Mesenchymal stem cell (in vitro differentiated cells and primary cell): ENCODE measurements at regions not wholly inside any gene's neighbourhood (a gene's known extent, or its start where the extent isn't known, plus 50 kb on each side); places are given as distances from the start of the nearest gene placed in this dataset.

ENCODE experiments used
- DNase-seq: peaks from one replicate; pipeline ENCODE4 v3.0.0-alpha.2; 2013
- H2AFZ ChIP-seq: one replicate; pipeline ENCODE4 v1.6.1; 2013; ENCODE audit warnings: low read depth, mild to moderate bottlenecking, control low read depth, inconsistent platforms, low read length, moderate library complexity
- H2AK5ac ChIP-seq: 2 replicates; pipeline ENCODE4 v1.6.1; 2013; ENCODE audit warnings: low read length, moderate library complexity, mild to moderate bottlenecking, inconsistent platforms; ENCODE audit not compliant: severe bottlenecking
- H2BK120ac ChIP-seq: one replicate; pipeline ENCODE4 v1.6.1; 2013; ENCODE audit warnings: low read depth, mild to moderate bottlenecking, inconsistent platforms, low read length, moderate library complexity
- H2BK12ac ChIP-seq, 2 experiments: one replicate each; pipeline ENCODE4 v1.6.1; 2013; ENCODE audit warnings: inconsistent platforms in 2 of 2, low read length in 2 of 2, mild to moderate bottlenecking in 2 of 2, moderate library complexity in 2 of 2, control low read depth in 1 of 2
- H2BK15ac ChIP-seq: one replicate; pipeline ENCODE4 v1.6.1; 2013; ENCODE audit warnings: mild to moderate bottlenecking, low read depth, inconsistent platforms; ENCODE audit not compliant: poor library complexity, severe bottlenecking
- H2BK5ac ChIP-seq: 2 replicates; pipeline ENCODE4 v1.6.1; 2013; ENCODE audit warnings: low read depth, mild to moderate bottlenecking, low read length, control low read depth, inconsistent platforms; ENCODE audit not compliant: poor library complexity, severe bottlenecking
- H3K14ac ChIP-seq, 2 experiments: one replicate each; pipeline ENCODE4 v1.6.1; 2013; ENCODE audit warnings: inconsistent platforms in 2 of 2, low read length in 2 of 2, control low read depth in 1 of 2, mild to moderate bottlenecking in 1 of 2, moderate library complexity in 1 of 2
- H3K18ac ChIP-seq, 2 experiments: one replicate each; pipeline ENCODE4 v1.6.1; 2013; ENCODE audit warnings: inconsistent platforms in 2 of 2, low read length in 2 of 2, control low read depth in 1 of 2, low read depth in 1 of 2, mild to moderate bottlenecking in 1 of 2
- H3K23ac ChIP-seq, 2 experiments: one replicate each; pipeline ENCODE4 v1.6.1; 2013; ENCODE audit warnings: inconsistent platforms in 2 of 2, low read length in 2 of 2, mild to moderate bottlenecking in 2 of 2, moderate library complexity in 2 of 2, control low read depth in 1 of 2
- H3K27ac ChIP-seq: 2 replicates; pipeline ENCODE4 v1.5.1; 2013; ENCODE audit warnings: mild to moderate bottlenecking, moderate library complexity, low read length, control low read depth, inconsistent platforms; ENCODE audit not compliant: poor library complexity, severe bottlenecking
- H3K27me3 ChIP-seq, 2 experiments: 2 replicates each; pipeline versions ENCODE4 v1.6.1 to v1.7.0; 2013; ENCODE audit warnings: low read length in 2 of 2, mild to moderate bottlenecking in 2 of 2, moderate library complexity in 2 of 2, control low read depth in 1 of 2, inconsistent platforms in 1 of 2; ENCODE audit not compliant: control insufficient read depth in 1 of 2, insufficient read depth in 1 of 2
- H3K36me3 ChIP-seq, 2 experiments: 2 replicates each; pipeline versions ENCODE4 v1.6.1 to v1.7.0; 2013; ENCODE audit warnings: low read length in 2 of 2, control low read depth in 1 of 2, inconsistent platforms in 1 of 2, low read depth in 1 of 2, mild to moderate bottlenecking in 1 of 2; ENCODE audit not compliant: insufficient read depth in 2 of 2, control insufficient read depth in 1 of 2
- H3K4ac ChIP-seq, 2 experiments: one replicate each; pipeline ENCODE4 v1.6.1; 2013; ENCODE audit warnings: inconsistent platforms in 2 of 2, low read length in 2 of 2, mild to moderate bottlenecking in 2 of 2, moderate library complexity in 2 of 2, control low read depth in 1 of 2, low read depth in 1 of 2
- H3K4me1 ChIP-seq: 2 replicates; pipeline ENCODE4 v1.6.1; 2013; ENCODE audit warnings: low read depth, low read length, control low read depth; ENCODE audit not compliant: control insufficient read depth, insufficient read depth
- H3K4me2 ChIP-seq: 2 replicates; pipeline ENCODE4 v1.6.1; 2013; ENCODE audit warnings: low read length, mild to moderate bottlenecking, inconsistent platforms; ENCODE audit not compliant: poor library complexity, severe bottlenecking
- H3K4me3 ChIP-seq, 2 experiments: 2 replicates each; pipeline versions ENCODE4 v1.5.1 to v1.7.0; 2013; ENCODE audit warnings: low read length in 2 of 2, mild to moderate bottlenecking in 2 of 2, control low read depth in 1 of 2, low read depth in 1 of 2; ENCODE audit not compliant: insufficient read depth in 1 of 2
- H3K79me1 ChIP-seq: replicated peaks from 2 replicates; pipeline ENCODE4 v1.6.1; 2013; ENCODE audit warnings: mild to moderate bottlenecking, control low read depth, low read length, inconsistent platforms; ENCODE audit not compliant: poor library complexity, severe bottlenecking
- H3K9ac ChIP-seq: 2 replicates; pipeline ENCODE4 v1.7.0; 2013; ENCODE audit warnings: mild to moderate bottlenecking, low read length, moderate library complexity
- H3K9me3 ChIP-seq: 2 replicates; pipeline ENCODE4 v1.7.0; 2013; ENCODE audit warnings: mild to moderate bottlenecking, low read length; ENCODE audit not compliant: control insufficient read depth
- H4K8ac ChIP-seq: one replicate; pipeline ENCODE4 v1.6.1; 2013; ENCODE audit warnings: inconsistent platforms, mild to moderate bottlenecking, low read length, moderate library complexity
- H4K91ac ChIP-seq: one replicate; pipeline ENCODE4 v1.6.1; 2013; ENCODE audit warnings: mild to moderate bottlenecking, low read length, inconsistent platforms
- WGBS: methylation state at CpG from one replicate; pipeline ENCODE4 v1.1.7; 2013; ENCODE audit warnings: mixed read lengths; 5-methylcytosine and 5-hydroxymethylcytosine counted together

- Histone ChIP-seq H3K9me3 (no peaks in the 10 kb centered on the region), H3K4ac (peak overlapping the region; percentile 86 to 96), H3K4me2 (no peak overlapping the region), H4K91ac (peak overlapping the region; percentile 97), H3K18ac (peak overlapping the region; percentile 50 to 86), H3K4me1 (peaks cover 27% of the 10 kb centered on the region), H3K4me3 (no peak overlapping the region), H2BK120ac (peak overlapping the region; percentile 44), H3K23ac (no peak overlapping the region), H2BK12ac (peak overlapping the region; percentile 95 to 99), H3K14ac (peak overlapping the region in 1 of 2 experiments; percentile 55), H2BK15ac (peak overlapping the region; percentile 83), H2AFZ (no peak overlapping the region), H2AK5ac (peak overlapping the region; percentile 95), H2BK5ac (no peak overlapping the region), H3K79me1 (no peaks in the 10 kb centered on the region), H3K27ac (peak overlapping the region; percentile 86), H4K8ac (peak overlapping the region; percentile 66), H3K9ac (peak overlapping the region; percentile 75), H3K27me3 (no peaks in the 10 kb centered on the region), H3K36me3 (no peaks in the 10 kb centered on the region)
- peak; percentile 23 for DNase-seq
- WGBS = 81% methylated on average over 19 of the region's 20 CpGs
Measured at GRCh38 chr1:234926559-234927311, 201.9 kb downstream of the TOMM20 start.

- H3K4me3 ChIP-seq = peak overlapping the region in 1 of 2 experiments; percentile 44
- H2BK15ac ChIP-seq = no peak overlapping the region
- no peak overlapping the region for H2AK5ac ChIP-seq
- H2BK120ac ChIP-seq = peak overlapping the region; percentile 8
- no peaks in the 10 kb centered on the region for H3K9me3 ChIP-seq
- H4K91ac ChIP-seq = peak overlapping the region; percentile 20
- H3K14ac ChIP-seq = no peak overlapping the region
- H3K23ac ChIP-seq = no peak overlapping the region
- no peak overlapping the region for H3K4me2 ChIP-seq
- WGBS = 17% methylated on average over 4 of the region's 4 CpGs
- H3K9ac ChIP-seq = peak overlapping the region; percentile 75
- no peak overlapping the region for H2AFZ ChIP-seq
- peak overlapping the region; percentile 9 to 29 for H3K4ac ChIP-seq
- no peak for DNase-seq
- peaks cover 27% of the 10 kb centered on the region for H3K4me1 ChIP-seq
- no peaks in the 10 kb centered on the region for H3K27me3 ChIP-seq
- H3K27ac ChIP-seq = peak overlapping the region; percentile 86
- H2BK12ac ChIP-seq = peak overlapping the region; percentile 95 to 99
- no peaks in the 10 kb centered on the region for H3K79me1 ChIP-seq
- no peaks in the 10 kb centered on the region for H3K36me3 ChIP-seq
- H2BK5ac ChIP-seq = no peak overlapping the region
- peak overlapping the region; percentile 17 to 86 for H3K18ac ChIP-seq
- peak overlapping the region; percentile 66 for H4K8ac ChIP-seq
Measured at GRCh38 chr1:234926264-234926558, 202.4 kb downstream of the TOMM20 start.

DNA sequence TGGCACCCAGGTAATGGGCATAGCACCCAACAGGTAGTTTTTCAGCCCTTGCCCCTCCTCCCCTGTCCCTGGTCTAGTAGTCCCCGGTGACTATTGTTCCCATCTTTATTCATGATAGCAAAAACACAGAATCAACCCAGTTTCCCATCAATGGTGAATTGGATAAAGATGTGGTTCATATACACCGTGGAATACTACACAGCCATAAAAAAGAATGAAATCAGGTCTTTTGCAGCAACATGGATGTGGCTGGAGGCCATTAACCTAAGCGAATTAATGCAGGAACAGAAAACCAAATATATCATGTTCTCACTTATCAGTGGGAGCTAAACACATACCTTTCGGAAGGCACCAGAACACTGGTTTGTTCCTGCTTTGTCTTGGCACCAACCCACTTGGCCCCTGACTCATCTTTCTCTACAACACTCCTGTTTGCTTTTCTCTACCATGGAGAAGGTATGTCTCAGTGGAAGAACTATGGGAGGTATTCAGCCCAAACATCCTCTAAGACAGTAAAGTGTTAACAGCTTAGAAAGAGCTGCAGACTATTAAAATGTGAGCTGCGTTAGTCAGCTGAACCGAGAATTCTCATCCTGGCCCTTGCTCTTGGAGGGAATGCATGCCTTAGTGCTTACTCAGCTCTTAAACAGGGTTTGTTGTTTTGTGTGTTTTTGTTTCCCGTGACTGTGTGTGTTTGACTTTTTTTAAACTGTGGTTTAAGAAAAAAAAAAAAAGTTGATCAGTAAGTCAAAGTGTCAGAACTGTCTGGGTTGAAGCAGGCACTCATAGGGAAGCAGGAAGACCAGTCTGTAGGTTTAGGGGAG lies 203.0 kb downstream of the TOMM20 start:
- Histone ChIP-seq H3K79me1 (no peaks in the 10 kb centered on the region), H2AFZ (no peak overlapping the region), H3K9me3 (no peaks in the 10 kb centered on the region), H3K14ac (no peak overlapping the region), H3K4ac (peak overlapping the region; percentile 71 to 81), H3K18ac (peak overlapping the region; percentile 86 to 91), H2AK5ac (peak overlapping the region; percentile 69), H4K8ac (no peak overlapping the region), H3K23ac (no peak overlapping the region), H2BK15ac (peak overlapping the region; percentile 31), H3K27ac (peak overlapping the region; percentile 86), H2BK5ac (no peak overlapping the region), H3K4me1 (peaks cover 27% of the 10 kb centered on the region), H3K4me2 (no peak overlapping the region), H3K9ac (peak overlapping the region; percentile 75), H2BK12ac (peak overlapping the region; percentile 90 to 94), H3K36me3 (no peaks in the 10 kb centered on the region), H4K91ac (no peak overlapping the region), H3K4me3 (peak overlapping the region in 1 of 2 experiments; percentile 44), H3K27me3 (no peaks in the 10 kb centered on the region), H2BK120ac (peak overlapping the region; percentile 21)
- WGBS = 26% methylated on average over 6 of the region's 7 CpGs
- peak; percentile 99 for DNase-seq
